ENCODE measurements at regions not wholly inside any gene's neighbourhood (a gene's known extent, or its start where the extent isn't known, plus 50 kb on each side); places are given as distances from the start of the nearest gene placed in this dataset.
A peak's percentile ranks its signal among the peaks of the same experiment; 100 is the strongest.

DNA sequence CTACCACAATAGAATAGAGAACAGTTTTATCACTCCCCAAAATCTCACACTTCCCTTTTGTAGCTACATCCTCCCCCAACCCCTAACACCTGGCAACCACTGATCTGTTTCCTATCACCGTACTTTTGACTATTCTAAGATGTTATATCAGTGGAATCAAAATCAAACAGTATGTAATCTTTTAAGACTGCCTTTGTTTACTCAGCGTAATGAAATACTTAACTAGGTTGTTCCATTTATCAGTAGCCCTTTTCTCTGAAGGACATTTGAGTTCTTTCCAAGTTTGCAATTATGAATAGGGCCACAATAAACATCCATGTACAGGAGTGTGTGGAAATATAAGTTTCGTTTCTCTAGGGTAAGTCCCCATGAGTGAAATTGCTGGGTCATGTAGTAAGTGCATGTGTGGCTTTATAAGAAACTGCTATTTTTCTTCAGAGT lies 372.3 kb downstream of the SV2B start (continued):
- TF ChIP-seq, protein P1, sequence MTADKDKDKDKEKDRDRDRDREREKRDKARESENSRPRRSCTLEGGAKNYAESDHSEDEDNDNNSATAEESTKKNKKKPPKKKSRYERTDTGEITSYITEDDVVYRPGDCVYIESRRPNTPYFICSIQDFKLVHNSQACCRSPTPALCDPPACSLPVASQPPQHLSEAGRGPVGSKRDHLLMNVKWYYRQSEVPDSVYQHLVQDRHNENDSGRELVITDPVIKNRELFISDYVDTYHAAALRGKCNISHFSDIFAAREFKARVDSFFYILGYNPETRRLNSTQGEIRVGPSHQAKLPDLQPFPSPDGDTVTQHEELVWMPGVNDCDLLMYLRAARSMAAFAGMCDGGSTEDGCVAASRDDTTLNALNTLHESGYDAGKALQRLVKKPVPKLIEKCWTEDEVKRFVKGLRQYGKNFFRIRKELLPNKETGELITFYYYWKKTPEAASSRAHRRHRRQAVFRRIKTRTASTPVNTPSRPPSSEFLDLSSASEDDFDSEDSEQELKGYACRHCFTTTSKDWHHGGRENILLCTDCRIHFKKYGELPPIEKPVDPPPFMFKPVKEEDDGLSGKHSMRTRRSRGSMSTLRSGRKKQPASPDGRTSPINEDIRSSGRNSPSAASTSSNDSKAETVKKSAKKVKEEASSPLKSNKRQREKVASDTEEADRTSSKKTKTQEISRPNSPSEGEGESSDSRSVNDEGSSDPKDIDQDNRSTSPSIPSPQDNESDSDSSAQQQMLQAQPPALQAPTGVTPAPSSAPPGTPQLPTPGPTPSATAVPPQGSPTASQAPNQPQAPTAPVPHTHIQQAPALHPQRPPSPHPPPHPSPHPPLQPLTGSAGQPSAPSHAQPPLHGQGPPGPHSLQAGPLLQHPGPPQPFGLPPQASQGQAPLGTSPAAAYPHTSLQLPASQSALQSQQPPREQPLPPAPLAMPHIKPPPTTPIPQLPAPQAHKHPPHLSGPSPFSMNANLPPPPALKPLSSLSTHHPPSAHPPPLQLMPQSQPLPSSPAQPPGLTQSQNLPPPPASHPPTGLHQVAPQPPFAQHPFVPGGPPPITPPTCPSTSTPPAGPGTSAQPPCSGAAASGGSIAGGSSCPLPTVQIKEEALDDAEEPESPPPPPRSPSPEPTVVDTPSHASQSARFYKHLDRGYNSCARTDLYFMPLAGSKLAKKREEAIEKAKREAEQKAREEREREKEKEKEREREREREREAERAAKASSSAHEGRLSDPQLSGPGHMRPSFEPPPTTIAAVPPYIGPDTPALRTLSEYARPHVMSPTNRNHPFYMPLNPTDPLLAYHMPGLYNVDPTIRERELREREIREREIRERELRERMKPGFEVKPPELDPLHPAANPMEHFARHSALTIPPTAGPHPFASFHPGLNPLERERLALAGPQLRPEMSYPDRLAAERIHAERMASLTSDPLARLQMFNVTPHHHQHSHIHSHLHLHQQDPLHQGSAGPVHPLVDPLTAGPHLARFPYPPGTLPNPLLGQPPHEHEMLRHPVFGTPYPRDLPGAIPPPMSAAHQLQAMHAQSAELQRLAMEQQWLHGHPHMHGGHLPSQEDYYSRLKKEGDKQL (CRISPR knock-in tag; IDR thresholded peaks at IDR 0.05; ENCODE audit: borderline replicate concordance): no peak
- TF ChIP-seq HDAC2 (IDR thresholded peaks at IDR 0.05): no peak
- no peak for TF ChIP-seq ZNF717 (CRISPR knock-in tag; IDR thresholded peaks at IDR 0.05)
- peak in 1 of 2 experiments; percentile 94; a peak in 2 of 4 replicates for TF ChIP-seq FOXA3 (CRISPR knock-in tag; conservative IDR thresholded peaks at IDR 0.05 in 1 of 2, IDR thresholded peaks at IDR 0.05 in 1 of 2)
- no peak for TF ChIP-seq NFYB (IDR thresholded peaks at IDR 0.05; ENCODE audit: extremely low read depth, insufficient read length)
- no peak for TF ChIP-seq KAT7 (CRISPR knock-in tag; IDR thresholded peaks at IDR 0.05; ENCODE audit: borderline replicate concordance)
- TF ChIP-seq HDGF (IDR thresholded peaks at IDR 0.05): no peak
- TF ChIP-seq HOXB6 (CRISPR knock-in tag; IDR thresholded peaks at IDR 0.05; ENCODE audit: borderline replicate concordance): no peak
- TF ChIP-seq ZNF57 (CRISPR knock-in tag; IDR thresholded peaks at IDR 0.05): no peak
- TF ChIP-seq, protein P2, sequence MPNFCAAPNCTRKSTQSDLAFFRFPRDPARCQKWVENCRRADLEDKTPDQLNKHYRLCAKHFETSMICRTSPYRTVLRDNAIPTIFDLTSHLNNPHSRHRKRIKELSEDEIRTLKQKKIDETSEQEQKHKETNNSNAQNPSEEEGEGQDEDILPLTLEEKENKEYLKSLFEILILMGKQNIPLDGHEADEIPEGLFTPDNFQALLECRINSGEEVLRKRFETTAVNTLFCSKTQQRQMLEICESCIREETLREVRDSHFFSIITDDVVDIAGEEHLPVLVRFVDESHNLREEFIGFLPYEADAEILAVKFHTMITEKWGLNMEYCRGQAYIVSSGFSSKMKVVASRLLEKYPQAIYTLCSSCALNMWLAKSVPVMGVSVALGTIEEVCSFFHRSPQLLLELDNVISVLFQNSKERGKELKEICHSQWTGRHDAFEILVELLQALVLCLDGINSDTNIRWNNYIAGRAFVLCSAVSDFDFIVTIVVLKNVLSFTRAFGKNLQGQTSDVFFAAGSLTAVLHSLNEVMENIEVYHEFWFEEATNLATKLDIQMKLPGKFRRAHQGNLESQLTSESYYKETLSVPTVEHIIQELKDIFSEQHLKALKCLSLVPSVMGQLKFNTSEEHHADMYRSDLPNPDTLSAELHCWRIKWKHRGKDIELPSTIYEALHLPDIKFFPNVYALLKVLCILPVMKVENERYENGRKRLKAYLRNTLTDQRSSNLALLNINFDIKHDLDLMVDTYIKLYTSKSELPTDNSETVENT (CRISPR knock-in tag; IDR thresholded peaks at IDR 0.05): no peak
- peak; percentile 68 for TF ChIP-seq TAL1 (IDR thresholded peaks at IDR 0.05)
- TF ChIP-seq ZFX (CRISPR knock-in tag; IDR thresholded peaks at IDR 0.05): no peak
- TF ChIP-seq, protein P3, sequence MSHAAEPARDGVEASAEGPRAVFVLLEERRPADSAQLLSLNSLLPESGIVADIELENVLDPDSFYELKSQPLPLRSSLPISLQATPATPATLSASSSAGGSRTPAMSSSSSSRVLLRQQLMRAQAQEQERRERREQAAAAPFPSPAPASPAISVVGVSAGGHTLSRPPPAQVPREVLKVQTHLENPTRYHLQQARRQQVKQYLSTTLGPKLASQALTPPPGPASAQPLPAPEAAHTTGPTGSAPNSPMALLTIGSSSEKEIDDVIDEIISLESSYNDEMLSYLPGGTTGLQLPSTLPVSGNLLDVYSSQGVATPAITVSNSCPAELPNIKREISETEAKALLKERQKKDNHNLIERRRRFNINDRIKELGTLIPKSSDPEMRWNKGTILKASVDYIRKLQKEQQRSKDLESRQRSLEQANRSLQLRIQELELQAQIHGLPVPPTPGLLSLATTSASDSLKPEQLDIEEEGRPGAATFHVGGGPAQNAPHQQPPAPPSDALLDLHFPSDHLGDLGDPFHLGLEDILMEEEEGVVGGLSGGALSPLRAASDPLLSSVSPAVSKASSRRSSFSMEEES (CRISPR knock-in tag; IDR thresholded peaks at IDR 0.05): no peak
- 0 out of 4 replicates have a peak, but pooled peaks of 1 of the 2 experiments have one; percentile 25 for TF ChIP-seq TRIM24 (IDR thresholded peaks at IDR 0.05)
- TF ChIP-seq PURB (CRISPR knock-in tag; IDR thresholded peaks at IDR 0.05; ENCODE audit: low read depth): no peak
- TF ChIP-seq ZNF668 (CRISPR knock-in tag; IDR thresholded peaks at IDR 0.05): no peak
- TF ChIP-seq SNRNP70 (optimal IDR thresholded peaks at IDR 0.05; ENCODE audit: low read depth, low read length): no peak
- TF ChIP-seq, protein P4, sequence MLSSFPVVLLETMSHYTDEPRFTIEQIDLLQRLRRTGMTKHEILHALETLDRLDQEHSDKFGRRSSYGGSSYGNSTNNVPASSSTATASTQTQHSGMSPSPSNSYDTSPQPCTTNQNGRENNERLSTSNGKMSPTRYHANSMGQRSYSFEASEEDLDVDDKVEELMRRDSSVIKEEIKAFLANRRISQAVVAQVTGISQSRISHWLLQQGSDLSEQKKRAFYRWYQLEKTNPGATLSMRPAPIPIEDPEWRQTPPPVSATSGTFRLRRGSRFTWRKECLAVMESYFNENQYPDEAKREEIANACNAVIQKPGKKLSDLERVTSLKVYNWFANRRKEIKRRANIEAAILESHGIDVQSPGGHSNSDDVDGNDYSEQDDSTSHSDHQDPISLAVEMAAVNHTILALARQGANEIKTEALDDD (IDR thresholded peaks at IDR 0.05): 0 out of 2 replicates have a peak, but pooled peaks have one; percentile 40
- TF ChIP-seq FOS (IDR thresholded peaks at IDR 0.05; ENCODE audit: extremely low read depth, insufficient read length): no peak
- TF ChIP-seq ESRRA (IDR thresholded peaks at IDR 0.05; ENCODE audit: borderline replicate concordance, low read depth): no peak
- TF ChIP-seq CXXC5 (CRISPR knock-in tag; IDR thresholded peaks at IDR 0.05): no peak
